HepG2 (cell line): ENCODE measurements at regions not wholly inside any gene's neighbourhood (a gene's known extent, or its start where the extent isn't known, plus 50 kb on each side); places are given as distances from the start of the nearest gene placed in this dataset.

Source experiments
- ATAC-seq: fragments of 200-7000 bp; cut with Tn5 transposase; 3 replicates; pipeline ENCODE4 v1.9.1; 2020; ENCODE audit warnings: mild to moderate bottlenecking, moderate library complexity
- BruUV-seq: library from RNA; stranded (reverse); fragments of 400-500 nt; replicated peaks from 2 replicates; lab custom pipeline; 2021; lab: Mats Ljungman, UMichigan
- CTCF ChIA-PET: fragments of 300-600 bp; formaldehyde crosslinking; extraction: SDS; loops from one replicate; lab custom pipeline; 2021; ENCODE audit warnings: low total read pairs, inconsistent platforms, low intra/inter-chr PET ratio; lab: Yijun Ruan, JAX
- POLR2A ChIA-PET: fragments of 350-600 bp; sonication (Branson Sonifier 250); formaldehyde crosslinking; loops from one replicate; lab custom pipeline; 2020; ENCODE audit warnings: antibody characterized with exemption, inconsistent platforms; lab: Yijun Ruan, JAX
- DNase-seq: peaks from one replicate; pipeline ENCODE4 v3.0.0-alpha.2; 2015; ENCODE audit warnings: low spot score
- FAIRE-seq: peaks from 3 replicates; lab custom pipeline; 2011; peaks lifted over from hg19 to GRCh38; lab: Jason Lieb, UNC
- H2AFZ ChIP-seq: one replicate; pipeline ENCODE4 v1.6.1; 2011; ENCODE audit warnings: low read length, inconsistent platforms
- H3K27ac ChIP-seq: fragments of 300-600 bp; 3 replicates; pipeline ENCODE4 v1.8.0; 2011; ENCODE audit warnings: mixed run types, mild to moderate bottlenecking, mixed read lengths, low read length, inconsistent platforms; ENCODE audit not compliant: insufficient read depth; ENCODE audit errors: extremely low read length
- H3K27me3 ChIP-seq, 2 experiments: fragments of 200-600 bp in 1 of 2; 2 replicates in 1 of 2; 3 replicates in 1 of 2; pipeline versions ENCODE4 v1.6.0 to v1.8.0; 2011; ENCODE audit warnings: low read length in 2 of 2, mild to moderate bottlenecking in 2 of 2, moderate library complexity in 2 of 2, inconsistent platforms in 1 of 2; ENCODE audit not compliant: insufficient read depth in 2 of 2, control insufficient read depth in 1 of 2
- H3K36me3 ChIP-seq, 2 experiments: fragments of 200-600 bp in 1 of 2; replicated peaks in 1 of 2; 2 replicates in 1 of 2; 3 replicates in 1 of 2; pipeline versions ENCODE4 v1.5.1 to v1.8.0; 2011; ENCODE audit warnings: low read length in 2 of 2, inconsistent platforms in 1 of 2; ENCODE audit not compliant: insufficient read depth in 2 of 2, control insufficient read depth in 1 of 2
- H3K4me1 ChIP-seq: 2 replicates; pipeline ENCODE4 v1.5.1; 2012; ENCODE audit warnings: low read length, inconsistent platforms; ENCODE audit not compliant: insufficient read depth
- H3K4me2 ChIP-seq: 2 replicates; pipeline ENCODE4 v1.6.0; 2011; ENCODE audit warnings: low read depth, low read length, inconsistent platforms
- H3K4me3 ChIP-seq, 3 experiments: fragments of 200-600 bp in 1 of 3; sonication (generic), shearing (Covaris generic) in 1 of 3; replicated peaks in 1 of 3; 2 replicates each; pipeline ENCODE4 v1.5.1; 2011 to 2016; ENCODE audit warnings: low read length in 3 of 3, inconsistent platforms in 2 of 3, low read depth in 2 of 3, mild to moderate bottlenecking in 2 of 3, control low read depth in 1 of 3, mixed read lengths in 1 of 3; ENCODE audit not compliant: insufficient read depth in 1 of 3
- H3K79me2 ChIP-seq: one replicate; pipeline ENCODE4 v1.6.1; 2011; ENCODE audit warnings: low read length, inconsistent platforms; ENCODE audit not compliant: insufficient read depth
- H3K9ac ChIP-seq: 2 replicates; pipeline ENCODE4 v1.6.0; 2011; ENCODE audit warnings: mild to moderate bottlenecking, low read depth, low read length, inconsistent platforms; ENCODE audit not compliant: insufficient read depth
- H3K9me3 ChIP-seq: 2 replicates; pipeline ENCODE4 v1.5.1; 2012; ENCODE audit warnings: mild to moderate bottlenecking, low read length
- H4K20me1 ChIP-seq: 2 replicates; pipeline ENCODE4 v1.6.0; 2011; ENCODE audit warnings: inconsistent platforms, mild to moderate bottlenecking, low read length, moderate library complexity; ENCODE audit not compliant: insufficient read depth
- AKAP8 ChIP-seq: sonication (generic); formaldehyde crosslinking; IDR thresholded peaks from 2 replicates; pipeline ENCODE4 v1.5.1; 2020; ENCODE audit warnings: mild to moderate bottlenecking, missing genetic modification reagents
- CSRNP1 ChIP-seq: sonication (generic); formaldehyde crosslinking; IDR thresholded peaks from 2 replicates; pipeline ENCODE4 v1.8.1; 2023; ENCODE audit warnings: mild to moderate bottlenecking, missing genetic modification reagents
- E2F5 ChIP-seq: sonication (generic); formaldehyde crosslinking; conservative IDR thresholded peaks from 2 replicates; pipeline ENCODE4 v1.4.0; 2020; ENCODE audit warnings: missing genetic modification reagents
- ELF4 ChIP-seq: sonication (generic); formaldehyde crosslinking; IDR thresholded peaks from 2 replicates; pipeline ENCODE4 v1.5.0; 2020; ENCODE audit warnings: missing genetic modification reagents, mild to moderate bottlenecking, moderate library complexity, borderline replicate concordance
- ESRRA ChIP-seq: sonication (generic); formaldehyde crosslinking; IDR thresholded peaks from 2 replicates; pipeline ENCODE4 v1.5.1; 2020; ENCODE audit warnings: mild to moderate bottlenecking, low read depth, missing genetic modification reagents
- HNF4A ChIP-seq: sonication (generic); formaldehyde crosslinking; IDR thresholded peaks from 2 replicates; pipeline ENCODE4 v1.4.0; 2020; ENCODE audit warnings: missing genetic modification reagents
- MAZ ChIP-seq, 2 experiments: sonication (generic) in 1 of 2; formaldehyde crosslinking in 1 of 2; IDR thresholded peaks; 2 replicates each; pipeline versions ENCODE4 v1.5.0 to v1.6.1; 2012 to 2020; ENCODE audit warnings: low read depth in 2 of 2, mild to moderate bottlenecking in 2 of 2, borderline replicate concordance in 1 of 2, improper control_type of control experiment in 1 of 2, low read length in 1 of 2, missing genetic modification reagents in 1 of 2, moderate library complexity in 1 of 2
- NPAS2 ChIP-seq: sonication (generic); formaldehyde crosslinking; IDR thresholded peaks from 2 replicates; pipeline ENCODE4 v1.8.0; 2022; ENCODE audit warnings: mild to moderate bottlenecking, missing genetic modification reagents, borderline replicate concordance
- POLR2AphosphoS5 ChIP-seq: IDR thresholded peaks from 2 replicates; pipeline ENCODE4 v1.6.1; 2012; ENCODE audit warnings: low read depth, low read length
- SKIL ChIP-seq: sonication (generic); formaldehyde crosslinking; IDR thresholded peaks from 2 replicates; pipeline ENCODE4 v1.8.0; 2022; ENCODE audit warnings: missing genetic modification reagents, mild to moderate bottlenecking, moderate library complexity, borderline replicate concordance
- SP4 ChIP-seq: sonication (generic); formaldehyde crosslinking; IDR thresholded peaks from 2 replicates; pipeline ENCODE4 v1.8.1; 2023; ENCODE audit warnings: mild to moderate bottlenecking, missing genetic modification reagents
- ZBTB10 ChIP-seq: sonication (generic); formaldehyde crosslinking; IDR thresholded peaks from 2 replicates; pipeline ENCODE4 v1.4.0; 2020; ENCODE audit warnings: missing genetic modification reagents, borderline replicate concordance
- ZNF12 ChIP-seq: sonication (generic); formaldehyde crosslinking; IDR thresholded peaks from 2 replicates; pipeline ENCODE4 v1.5.0; 2020; ENCODE audit warnings: missing genetic modification reagents
- ZNF317 ChIP-seq: sonication (generic); formaldehyde crosslinking; IDR thresholded peaks from 2 replicates; pipeline ENCODE4 v1.5.0; 2020; ENCODE audit warnings: mild to moderate bottlenecking, missing genetic modification reagents
- ZNF660 ChIP-seq: sonication (generic); formaldehyde crosslinking; IDR thresholded peaks from 2 replicates; pipeline ENCODE4 v1.5.1; 2020; ENCODE audit warnings: mild to moderate bottlenecking, low read depth, missing genetic modification reagents, borderline replicate concordance
- WGBS: methylation state at CpG from one replicate; pipeline ENCODE4 v1.1.6; 2017; ENCODE audit warnings: low lambda C conversion rate; 5-methylcytosine and 5-hydroxymethylcytosine counted together
- in situ Hi-C: cut with HindIII; loops from 2 replicates; pipeline ENCODE4 v1.10.0; 2017; ENCODE audit warnings: low pct_unique_long_range_greater_than_20kb; ENCODE audit not compliant: extremely low pct_ligation_motif_present
- intact Hi-C: fragments of 100-400 bp; cut with micrococcal nuclease; formaldehyde crosslinking; loops from one replicate; pipeline ENCODE4 v1.10.0; 2022; ENCODE audit not compliant: unreplicated experiment

- TF ChIP-seq CSRNP1 (CRISPR knock-in tag) (no peak), ZNF12 (CRISPR knock-in tag) (no peak), E2F5 (CRISPR knock-in tag) (no peak), HNF4A (CRISPR knock-in tag) (peak; percentile 34; the same call in 1 of the 2 replicates), ZNF317 (CRISPR knock-in tag) (no peak), AKAP8 (CRISPR knock-in tag) (no peak), SP4 (CRISPR knock-in tag) (no peak), NPAS2 (CRISPR knock-in tag) (no peak)
Observed at GRCh38 chr6:140281767-140282166, 907.3 kb upstream of the CITED2 start (continued).

- H3K4me1 ChIP-seq, result peaks cover 12% of the 10 kb centered on the region
- no peaks in the 10 kb centered on the region for H3K36me3 ChIP-seq
- intact Hi-C loops (loop anchor here (10.0 kb wide), 1 partner anchor 906 kb away; the partner anchor contains the start of gene CITED2), in situ Hi-C loops (no loop called here)
- H2AFZ ChIP-seq, result no peak overlapping the region
- peaks cover 5% of the 10 kb centered on the region for H3K9me3 ChIP-seq
- POLR2A ChIA-PET, result interaction anchor here (0.9 to 1.4 kb wide), 2 partner anchors 906 to 911 kb away, joined by 4 read pairs; partner anchors contain the start of gene CITED2
- DNase-seq (no peak), FAIRE-seq (no peak), ATAC-seq (peak; percentile 57; the same call in 2 of the 3 replicates)
- H3K4me2 ChIP-seq, result peak overlapping the region; percentile 41; the same call in 1 of the 2 replicates
- H3K4me3 ChIP-seq, result no peak overlapping the region
- 27% methylated on average over 2 of the region's 2 CpGs for WGBS
- CTCF ChIA-PET, result no interaction called here
- no peaks in the 10 kb centered on the region for H4K20me1 ChIP-seq
- no peak overlapping the region for H3K9ac ChIP-seq
- BruUV-seq, result no TSS peak
- no peak overlapping the region for H3K27ac ChIP-seq
- H3K27me3 ChIP-seq, result no peaks in the 10 kb centered on the region
- no peaks in the 10 kb centered on the region for H3K79me2 ChIP-seq
- no peak for TF ChIP-seq ZBTB10 (CRISPR knock-in tag)
- no peak for TF ChIP-seq POLR2AphosphoS5
- no peak for TF ChIP-seq SKIL (CRISPR knock-in tag)
- no peak for TF ChIP-seq ZNF660 (CRISPR knock-in tag)
- no peak for TF ChIP-seq ESRRA
- TF ChIP-seq MAZ (IDR thresholded peaks at IDR 0.05; ENCODE audit: borderline replicate concordance, low read depth, low read length), result no peak
- no peak for TF ChIP-seq MAZ (CRISPR knock-in tag; IDR thresholded peaks at IDR 0.05; ENCODE audit: low read depth)
- no peak for TF ChIP-seq ELF4 (CRISPR knock-in tag)
Observed at GRCh38 chr6:140281236-140281635, 906.8 kb upstream of the CITED2 start.
